Stimulated activated CD4-positive, alpha-beta T cell treated with anti-CD3 and anti-CD28 coated beads, Interleukin-1b, Interleukin-23, amount 100 ng/mL, for 4 hours (primary cell): ENCODE measurements at regions not wholly inside any gene's neighbourhood (a gene's known extent, or its start where the extent isn't known, plus 50 kb on each side); places are given as distances from the start of the nearest gene placed in this dataset.
A peak's percentile ranks its signal among the peaks of the same experiment; 100 is the strongest.
"Not testable (repeated sequence)": the region's sequence is repeated elsewhere in the genome, so short reads cannot be mapped to it uniquely, and the experiment has no call there.

ENCODE experiments used
- DNase-seq, 2 donors: peaks; one replicate each; pipeline ENCODE4 v3.0.0-alpha.2; 2020; ENCODE audit warnings: low read depth in 2 of 2

GRCh38 chr3:59503441-59503840 lies 453.6 kb upstream of the CFAP20DC start:
- no peak for DNase-seq

- peak in 1 of 2 donors; percentile 28 for DNase-seq
Observed at GRCh38 chr3:59502806-59503205, 453.0 kb upstream of the CFAP20DC start.

GRCh38 chr3:59499954-59500353 lies 450.1 kb upstream of the CFAP20DC start:
- no peak for DNase-seq

- no peak for DNase-seq
Observed at GRCh38 chr3:59499000-59499399, 449.2 kb upstream of the CFAP20DC start.

- no peak for DNase-seq
Observed at GRCh38 chr3:59496250-59496649, 446.4 kb upstream of the CFAP20DC start.

- DNase-seq = not testable (repeated sequence)
Observed at GRCh38 chr3:59494969-59495368, 445.1 kb upstream of the CFAP20DC start.

- no peak for DNase-seq
Observed at GRCh38 chr3:59486520-59486919, 436.7 kb upstream of the CFAP20DC start.

- DNase-seq = no peak
Observed at GRCh38 chr3:59483191-59483590, 433.4 kb upstream of the CFAP20DC start.

GRCh38 chr3:59482684-59483083 lies 432.9 kb upstream of the CFAP20DC start:
- no peak for DNase-seq

GRCh38 chr3:59481776-59482400 lies 432.1 kb upstream of the CFAP20DC start:
- no peak for DNase-seq

GRCh38 chr3:59480486-59480995 lies 430.7 kb upstream of the CFAP20DC start:
- DNase-seq = no peak

- no peak for DNase-seq
Observed at GRCh38 chr3:59473636-59474035, 423.8 kb upstream of the CFAP20DC start.

- no peak for DNase-seq
Observed at GRCh38 chr3:59472541-59472940, 422.7 kb upstream of the CFAP20DC start.

- DNase-seq = no peak
Observed at GRCh38 chr3:59469948-59470723, 420.3 kb upstream of the CFAP20DC start.

GRCh38 chr3:59467476-59467875 lies 417.7 kb upstream of the CFAP20DC start:
- DNase-seq = no peak

- no peak for DNase-seq
Observed at GRCh38 chr3:59464187-59464586, 414.4 kb upstream of the CFAP20DC start.

- DNase-seq = no peak
Observed at GRCh38 chr3:59463253-59463652, 413.4 kb upstream of the CFAP20DC start.

- no peak for DNase-seq
Observed at GRCh38 chr3:59460068-59460467, 410.2 kb upstream of the CFAP20DC start.

- DNase-seq = no peak
Observed at GRCh38 chr3:59456852-59457485, 407.1 kb upstream of the CFAP20DC start.

GRCh38 chr3:59451800-59452746 lies 402.2 kb upstream of the CFAP20DC start:
- no peak for DNase-seq

GRCh38 chr3:59450946-59451763 lies 401.3 kb upstream of the CFAP20DC start:
- peak in 1 of 2 donors; percentile 36 for DNase-seq
